Activated CD8-positive, alpha-beta memory T cell treated with anti-CD3 and anti-CD28 coated beads, Interleukin-2, amount 50 U/mL, for 4 hours (primary cell): ENCODE measurements at regions not wholly inside any gene's neighbourhood (a gene's known extent, or its start where the extent isn't known, plus 50 kb on each side); places are given as distances from the start of the nearest gene placed in this dataset.
"Not testable (repeated sequence)": the region's sequence is repeated elsewhere in the genome, so short reads cannot be mapped to it uniquely, and the experiment has no call there.

ENCODE experiments used
- DNase-seq: peaks from one replicate; pipeline ENCODE4 v3.0.0-alpha.2; 2020

DNA sequence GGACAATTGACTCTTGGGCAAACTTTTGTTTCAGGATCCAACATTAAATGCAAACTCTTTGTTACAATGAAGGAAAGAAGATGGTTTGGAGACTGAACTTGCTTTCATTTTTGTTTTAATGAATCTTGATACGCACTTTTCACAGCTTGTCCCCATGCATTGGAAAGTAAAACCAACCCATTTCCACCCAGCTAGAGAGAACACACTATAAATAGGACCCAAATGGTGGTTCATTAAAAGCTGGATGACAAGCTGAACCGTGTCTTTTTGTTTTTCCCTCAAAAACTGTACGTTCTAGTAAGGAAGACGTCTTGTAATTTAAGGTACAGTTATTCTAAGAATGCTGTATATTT, 95.3 kb upstream of the EGFL6 start:
- DNase-seq: no peak

DNA sequence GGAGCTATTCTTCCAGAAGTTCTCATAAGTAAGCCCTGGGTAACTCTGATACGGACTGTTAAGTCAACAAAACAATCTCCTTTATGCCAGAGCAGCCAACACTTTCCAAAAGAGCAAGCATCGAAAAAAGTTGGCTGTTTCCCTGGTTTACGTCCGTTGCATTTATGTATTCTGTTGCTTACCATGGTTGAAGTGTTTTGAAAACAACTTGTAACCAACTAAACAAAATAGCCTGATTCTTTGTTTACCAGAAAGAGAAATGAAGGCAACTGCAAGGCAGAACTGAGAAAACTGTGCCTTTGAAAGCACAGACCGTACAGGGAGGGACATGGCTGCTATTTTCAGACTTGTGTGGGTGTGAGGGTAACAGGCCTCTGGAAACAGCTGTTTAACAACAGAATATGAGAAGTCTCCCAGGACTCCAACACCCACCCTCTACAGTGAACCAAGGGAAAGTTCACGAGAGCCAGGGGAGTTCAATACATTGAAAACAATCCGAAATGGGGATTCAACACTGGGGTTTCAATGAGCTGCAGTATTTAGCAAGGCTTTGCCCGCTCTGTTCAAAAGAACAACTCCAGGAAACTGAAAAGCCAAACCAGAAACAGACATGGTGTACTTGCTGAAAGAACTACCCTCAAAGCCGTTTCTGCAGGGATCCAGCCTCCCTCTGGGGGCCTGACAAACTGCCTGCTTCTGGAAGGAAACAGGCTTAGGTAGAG, 95.8 kb upstream of the EGFL6 start:
- DNase-seq: no peak

DNA sequence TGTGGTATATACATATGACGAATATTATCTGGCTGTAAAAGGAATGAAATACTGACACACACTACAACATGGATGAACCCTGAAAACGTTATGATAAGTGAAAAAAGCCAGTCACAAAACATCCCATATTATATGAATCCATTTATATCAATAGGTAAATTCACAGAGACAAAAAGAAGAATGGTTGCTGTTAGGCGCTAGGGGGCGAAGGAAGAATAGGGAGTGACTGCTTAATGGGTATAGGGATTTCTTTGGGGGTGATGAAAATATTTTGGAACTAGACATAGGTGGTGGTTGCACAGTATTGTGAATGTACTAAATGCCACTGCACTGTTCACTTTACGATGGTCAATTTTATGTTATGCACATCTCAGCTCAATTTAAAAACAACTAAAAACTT, 96.4 kb upstream of the EGFL6 start:
- no peak for DNase-seq

DNA sequence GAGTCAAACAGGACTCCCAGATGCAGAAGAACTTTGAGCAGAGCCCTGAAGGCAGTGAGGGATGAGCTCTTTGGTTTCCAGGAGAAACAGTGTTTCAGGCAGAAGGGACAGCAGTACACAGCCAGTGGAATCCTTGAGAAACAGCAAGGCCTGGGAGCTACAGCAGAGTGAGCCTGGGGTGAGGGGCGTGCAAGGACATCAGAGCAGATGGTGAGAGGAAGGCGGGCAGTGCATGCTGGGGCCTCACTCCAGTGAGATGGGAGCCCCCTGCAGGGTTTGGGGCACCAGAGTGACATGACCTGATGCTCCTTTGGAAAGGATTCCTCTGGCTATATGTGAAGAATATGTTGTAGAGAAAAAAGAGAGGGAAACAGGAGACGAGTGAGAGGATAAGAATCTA, 98.1 kb upstream of the EGFL6 start:
- no peak for DNase-seq

DNA sequence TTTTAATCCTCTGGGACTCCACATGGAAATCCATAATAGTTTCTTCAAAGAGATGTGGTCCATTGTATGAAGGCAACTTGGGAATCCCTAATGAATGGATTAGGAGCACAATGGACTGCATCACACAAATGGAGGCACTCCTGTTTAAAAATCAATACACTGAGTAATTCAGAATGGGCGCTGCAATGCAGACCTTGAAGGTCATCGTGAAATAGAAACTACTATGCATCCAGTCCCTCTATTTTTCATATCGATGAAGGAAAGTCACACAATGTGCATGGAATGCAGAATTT, 98.8 kb upstream of the EGFL6 start:
- no peak for DNase-seq

DNA sequence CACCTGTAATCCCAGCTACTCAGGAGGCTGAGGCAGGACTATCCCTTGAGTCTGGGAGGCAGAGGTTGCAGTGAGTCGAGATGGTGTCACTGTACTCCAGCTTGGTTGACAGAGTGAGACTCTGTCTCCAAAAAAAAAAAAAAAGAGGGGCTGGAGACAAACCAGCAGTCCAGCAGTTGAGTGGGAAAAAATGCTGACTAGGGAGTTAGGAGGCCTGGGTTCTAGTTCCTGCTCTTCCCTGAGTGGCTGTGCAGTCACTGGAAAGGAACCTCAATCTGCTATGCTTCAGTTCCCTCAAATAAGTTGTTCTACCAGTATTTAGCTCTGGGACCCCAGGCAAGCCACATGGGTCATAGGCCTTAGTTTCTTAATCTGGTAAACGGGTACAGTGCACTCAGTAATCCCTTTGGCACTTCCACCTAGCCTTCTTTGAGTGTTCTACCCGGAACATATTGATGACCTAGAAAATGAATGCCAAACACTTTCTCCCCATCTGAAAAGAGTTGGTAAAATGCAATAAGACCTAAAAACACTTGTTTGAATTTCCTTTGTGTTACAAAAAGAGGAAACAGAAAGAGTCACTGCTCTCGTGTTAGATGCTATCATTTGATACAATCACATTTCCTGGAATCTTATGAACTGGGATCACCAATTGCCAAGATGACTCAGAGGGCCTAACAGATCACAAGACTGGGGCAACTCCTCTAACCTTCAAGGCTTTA, 99.3 kb upstream of the EGFL6 start:
- no peak for DNase-seq

DNA sequence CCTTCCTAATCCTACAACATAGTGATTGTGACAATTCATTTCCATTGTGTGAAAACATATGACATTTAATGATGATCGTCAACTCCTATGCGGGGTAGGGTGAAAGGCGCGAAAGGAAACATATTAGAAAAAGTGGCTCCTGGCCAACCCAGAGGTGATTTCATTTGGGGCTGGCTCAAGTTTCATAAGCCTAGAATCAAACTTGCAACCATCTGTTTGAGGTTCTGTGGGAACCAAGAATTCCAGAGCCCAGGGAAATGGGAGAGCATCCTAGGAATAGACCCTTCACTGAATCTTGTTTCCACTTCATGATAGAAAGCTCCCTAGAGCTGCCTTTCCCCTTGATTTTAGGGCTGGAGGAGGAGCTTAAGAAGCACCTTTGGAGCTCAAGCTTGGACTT, 101.3 kb upstream of the EGFL6 start:
- no peak for DNase-seq

DNA sequence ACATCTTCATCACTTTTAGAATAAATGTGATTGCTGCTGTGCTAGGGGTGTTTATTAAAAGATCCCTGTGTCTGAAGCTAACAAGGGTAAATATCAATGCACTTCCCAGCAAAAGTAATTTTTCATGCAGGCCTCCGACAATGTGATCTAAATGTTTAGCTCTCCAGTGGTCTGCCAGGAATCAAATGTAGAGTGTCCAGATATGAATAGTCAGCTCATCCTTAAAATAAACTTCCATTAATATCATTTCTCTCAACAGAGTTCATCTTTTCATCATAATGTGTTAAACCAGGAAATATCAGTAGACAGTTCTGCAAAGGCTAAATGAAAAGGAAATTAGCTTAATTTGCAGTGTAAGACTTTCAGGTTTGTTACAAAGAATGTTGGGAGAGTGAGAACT, 102.2 kb upstream of the EGFL6 start:
- no peak for DNase-seq

DNA sequence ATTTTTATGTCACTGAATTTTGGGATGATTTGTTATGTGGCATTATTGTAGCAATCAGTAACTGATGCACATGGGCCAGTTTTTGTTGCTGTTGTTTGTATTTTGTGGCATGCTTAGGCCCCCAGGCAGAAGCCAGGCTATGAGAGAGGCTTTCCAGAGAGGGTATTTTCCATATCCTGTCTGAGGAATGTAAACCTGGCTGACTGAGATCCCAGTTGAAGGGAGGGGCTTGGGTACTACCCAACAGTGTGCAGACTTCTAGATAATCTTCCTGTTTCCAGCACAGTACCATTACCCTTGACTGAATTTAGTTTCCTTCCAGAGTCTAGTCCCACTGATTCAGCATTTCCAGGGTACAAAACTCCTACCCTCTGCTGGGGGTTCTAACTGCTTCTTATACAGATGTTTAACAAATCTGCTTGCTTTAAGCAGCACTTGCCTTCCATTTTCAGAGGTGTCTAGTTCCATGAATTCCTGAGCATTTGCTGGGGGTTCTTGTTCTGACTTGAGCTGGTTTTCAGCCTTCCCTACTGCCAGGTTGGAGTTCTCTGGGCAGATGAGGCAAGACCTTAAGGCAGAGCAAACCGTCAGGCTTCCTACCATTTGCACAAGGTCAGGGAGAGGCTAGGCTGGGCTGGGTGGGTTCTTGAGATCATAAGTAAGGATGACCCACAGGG, 104.7 kb upstream of the EGFL6 start:
- no peak for DNase-seq

DNA sequence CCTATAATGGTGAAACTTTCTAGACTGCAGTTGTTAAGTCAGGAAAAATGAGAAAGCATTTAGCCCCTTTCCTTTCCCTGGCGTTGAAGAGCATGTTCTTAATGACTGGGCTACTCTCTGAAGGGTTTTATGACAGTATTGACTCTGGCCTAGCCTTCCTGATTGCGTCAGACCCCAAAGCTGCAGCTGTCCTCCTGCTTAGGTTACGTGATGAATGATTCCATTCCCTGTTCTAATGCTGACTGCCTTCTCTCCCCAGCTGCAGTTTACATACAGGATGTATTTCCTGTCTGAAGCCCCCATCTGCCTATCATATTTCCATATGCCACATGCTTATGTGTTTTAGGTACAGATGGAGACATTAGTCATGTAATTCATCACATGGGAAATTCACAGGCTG, 105.8 kb upstream of the EGFL6 start:
- no peak for DNase-seq

DNA sequence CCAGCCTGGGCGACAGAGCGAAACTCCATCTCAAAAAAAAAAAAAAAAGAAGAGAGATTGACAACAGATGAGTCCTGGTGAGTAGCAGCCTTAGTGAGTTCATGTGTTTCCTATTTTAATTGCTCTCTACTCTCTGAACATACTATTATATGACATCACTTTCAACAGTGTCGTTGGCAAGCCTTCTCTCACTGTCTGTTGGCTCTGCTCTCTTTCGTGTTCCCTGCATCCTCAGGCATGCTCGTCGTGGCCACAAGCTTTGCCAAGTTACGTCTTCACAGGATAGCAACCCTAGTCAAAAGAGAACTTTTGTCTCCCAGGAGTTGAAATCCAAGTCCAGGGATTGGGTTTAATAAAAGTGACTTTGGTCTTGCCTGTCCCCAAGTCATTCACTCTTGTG, 117.1 kb upstream of the EGFL6 start:
- DNase-seq: no peak

DNA sequence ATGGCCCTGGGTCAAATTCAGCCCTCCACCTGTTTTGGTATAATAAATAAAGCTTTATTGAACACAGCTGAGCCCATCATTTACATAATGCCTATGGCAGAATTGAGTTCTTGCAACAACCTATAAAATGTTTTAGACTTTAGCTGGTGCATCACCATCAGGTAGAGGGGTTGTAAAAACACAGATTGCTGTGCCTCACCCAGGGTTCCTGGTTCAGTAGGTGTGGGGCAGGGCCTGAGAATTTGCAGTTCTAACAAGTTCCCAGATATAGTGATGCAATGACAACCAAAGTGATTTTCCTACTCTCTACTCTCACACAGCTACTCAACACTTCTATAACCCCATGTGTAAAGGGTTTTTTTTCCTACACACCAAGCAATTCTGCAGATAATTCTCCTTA, 120.0 kb upstream of the EGFL6 start:
- no peak for DNase-seq

DNA sequence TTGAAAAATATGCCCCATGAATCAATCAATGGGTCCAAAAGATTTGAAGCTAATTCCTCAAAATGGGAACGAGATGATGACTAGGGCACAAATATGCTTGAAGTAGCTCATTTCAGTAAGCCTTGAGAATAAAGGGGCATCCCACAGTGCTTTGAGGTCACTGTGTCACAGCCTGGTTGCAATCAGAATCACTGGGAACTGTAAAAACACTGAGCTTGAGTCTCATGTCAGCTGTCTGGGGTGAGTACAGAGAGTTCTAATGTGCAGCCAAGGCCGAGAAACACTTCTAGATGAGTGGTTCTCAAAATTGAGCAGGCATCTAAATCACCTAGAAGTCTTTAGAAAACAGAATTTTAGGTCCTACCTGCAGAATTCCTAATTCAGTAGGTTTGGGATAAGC, 120.5 kb upstream of the EGFL6 start:
- no peak for DNase-seq

DNA sequence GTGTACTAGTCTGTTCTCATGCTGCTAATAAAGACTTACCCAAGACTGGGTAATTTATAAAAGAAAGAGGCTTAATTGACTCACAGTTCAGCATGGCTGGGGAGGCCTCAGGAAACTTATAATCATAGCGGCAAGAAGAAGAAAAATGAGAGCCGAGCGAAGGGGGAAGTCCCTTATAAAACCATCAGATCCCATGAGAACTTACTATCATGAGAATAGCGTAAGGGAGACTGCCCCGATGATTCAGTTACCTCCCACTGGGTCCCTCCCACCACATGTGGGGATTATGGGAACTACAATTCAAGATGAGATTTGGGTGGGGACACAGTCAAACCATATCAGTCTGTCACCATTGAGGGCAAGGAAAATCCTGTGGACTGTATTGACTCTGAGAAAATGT, 121.8 kb upstream of the ATXN3L start:
- DNase-seq: not testable (repeated sequence)

DNA sequence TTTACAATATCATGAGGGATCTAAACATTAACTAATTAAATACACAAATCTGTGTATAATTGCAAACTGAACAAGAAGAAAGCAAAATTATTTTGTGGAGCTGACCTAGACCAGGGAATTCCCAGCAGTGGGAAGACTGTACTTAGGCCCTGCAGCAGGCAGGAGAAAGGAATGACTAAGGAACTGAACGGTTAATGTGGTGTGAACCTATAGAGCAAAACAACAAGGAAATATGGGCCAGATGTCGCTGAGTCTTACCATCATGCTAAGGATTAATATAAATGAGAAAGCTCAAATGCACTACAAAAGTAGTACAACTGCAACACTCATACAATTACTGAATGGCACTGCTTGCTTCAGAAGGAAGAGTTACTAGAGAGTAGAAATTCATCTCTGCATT, 120.3 kb upstream of the ATXN3L start:
- no peak for DNase-seq

DNA sequence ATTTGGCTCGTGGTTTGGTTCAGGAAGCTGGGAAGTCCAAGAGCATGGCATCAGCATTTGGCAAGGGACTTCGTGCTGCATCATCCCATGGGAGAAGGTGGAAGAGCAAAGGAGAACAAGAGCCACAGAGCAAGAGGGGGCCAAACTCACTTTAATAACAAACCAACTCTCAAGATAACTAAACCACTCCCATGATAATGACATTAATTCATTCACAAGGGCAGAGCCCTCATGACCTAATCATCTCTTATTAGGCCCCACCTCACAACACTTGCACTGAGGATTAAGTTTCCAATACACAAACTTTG, 113.4 kb upstream of the ATXN3L start:
- no peak for DNase-seq

DNA sequence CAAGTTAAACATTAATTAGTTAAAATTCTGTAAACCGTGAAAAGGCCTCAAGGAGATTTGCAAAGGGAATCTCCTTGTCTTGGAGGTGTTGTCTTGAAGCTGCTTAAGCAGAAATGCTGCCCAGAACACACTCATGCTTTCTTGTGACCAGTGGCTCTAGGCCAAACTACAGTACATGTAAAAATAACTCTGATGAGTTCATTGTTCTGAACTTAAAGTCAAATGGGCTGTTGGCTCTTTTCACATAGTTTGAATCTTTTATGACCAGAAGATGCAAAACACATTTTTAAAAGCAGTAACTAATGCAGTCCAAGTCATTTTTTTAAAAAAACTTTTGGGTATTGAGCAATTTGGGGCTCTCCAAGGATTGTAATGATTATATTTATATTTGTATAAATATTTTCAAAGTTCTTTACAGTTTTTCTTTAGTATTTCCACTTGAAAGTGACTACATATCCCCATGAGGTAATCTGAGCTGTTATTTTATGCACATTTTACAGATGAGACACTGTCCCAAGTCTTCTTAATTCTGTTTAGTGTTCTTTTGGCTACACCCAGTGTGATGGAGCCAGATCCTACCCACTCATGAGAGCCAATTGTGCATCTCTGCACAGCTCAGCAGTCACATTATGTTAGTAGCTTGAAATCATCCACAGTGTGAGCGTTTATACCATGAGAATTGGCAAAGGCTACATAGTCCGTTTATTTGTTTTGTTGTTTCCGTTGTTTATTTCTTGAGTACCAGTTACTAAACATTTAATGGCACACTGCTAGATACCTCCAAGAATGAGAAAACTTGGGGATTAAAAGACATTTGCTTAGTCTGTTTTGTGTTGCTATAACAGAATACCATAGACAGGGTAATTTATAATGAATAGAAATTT, 112.8 kb upstream of the ATXN3L start:
- DNase-seq: no peak

DNA sequence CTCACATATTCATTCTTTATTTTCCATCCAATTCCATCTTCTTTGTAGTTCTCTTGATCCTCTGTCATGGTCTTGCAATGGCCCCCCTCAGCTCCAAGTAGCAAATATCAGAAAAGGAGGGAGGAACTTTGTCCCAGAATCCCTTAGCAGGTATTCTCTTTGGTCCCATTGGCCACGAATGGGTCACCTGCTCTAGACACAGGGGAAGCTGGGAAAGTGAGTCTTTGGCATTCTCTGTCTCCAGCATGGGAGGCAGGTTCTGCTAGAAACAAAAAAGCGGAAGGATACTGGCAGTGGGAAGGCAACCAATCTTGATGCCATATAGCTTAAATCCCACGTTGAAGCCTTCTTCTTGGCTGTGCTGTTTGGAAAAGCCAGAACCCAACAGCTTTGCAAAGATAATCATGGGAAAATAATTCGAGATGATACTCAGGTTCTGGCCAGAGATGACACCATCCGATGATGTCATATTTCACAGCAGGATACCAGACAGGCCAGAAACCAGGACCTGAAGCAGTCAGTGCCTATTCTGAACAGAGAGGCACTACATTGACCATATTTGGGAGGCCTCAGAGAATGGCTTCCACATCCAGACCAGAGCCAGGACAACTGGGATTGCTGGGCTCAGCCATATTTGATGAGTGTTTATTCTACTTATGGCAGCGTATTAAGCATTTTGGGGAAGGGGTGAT, 110.4 kb upstream of the ATXN3L start:
- no peak for DNase-seq

DNA sequence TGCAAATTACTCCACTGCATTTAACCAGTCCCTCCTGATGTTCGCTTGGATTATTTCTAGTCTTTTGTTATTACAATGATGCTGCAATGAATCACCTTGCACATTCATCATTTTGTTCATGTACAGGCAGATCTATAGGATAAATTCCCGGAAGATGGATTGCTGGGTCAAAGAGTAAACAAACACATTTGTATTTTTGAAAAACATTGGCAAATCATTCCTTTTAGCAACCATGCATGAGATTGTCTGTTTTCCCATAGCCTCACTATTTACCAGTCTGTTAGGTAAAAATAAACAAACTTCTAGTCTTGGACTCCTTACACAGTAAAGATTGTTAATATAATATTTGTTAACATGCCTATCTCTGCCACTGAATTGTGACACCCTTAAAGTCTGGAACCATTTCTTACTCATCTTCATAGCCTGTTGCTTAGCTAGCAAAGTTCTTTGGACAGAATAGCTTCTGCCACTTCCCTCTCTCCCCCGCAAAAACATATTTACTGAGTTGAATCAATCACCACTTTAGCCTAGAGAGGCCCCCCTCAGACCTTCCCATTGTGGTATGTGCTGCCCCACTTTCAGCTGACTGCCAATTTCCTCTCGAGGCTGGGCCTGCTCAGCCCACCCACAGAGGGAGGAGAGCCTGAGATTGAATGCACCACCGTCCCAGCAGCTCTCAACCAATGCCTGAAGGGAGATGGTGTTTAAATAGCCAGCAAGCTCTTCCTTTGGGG, 108.4 kb upstream of the ATXN3L start:
- DNase-seq: peak; percentile 18

DNA sequence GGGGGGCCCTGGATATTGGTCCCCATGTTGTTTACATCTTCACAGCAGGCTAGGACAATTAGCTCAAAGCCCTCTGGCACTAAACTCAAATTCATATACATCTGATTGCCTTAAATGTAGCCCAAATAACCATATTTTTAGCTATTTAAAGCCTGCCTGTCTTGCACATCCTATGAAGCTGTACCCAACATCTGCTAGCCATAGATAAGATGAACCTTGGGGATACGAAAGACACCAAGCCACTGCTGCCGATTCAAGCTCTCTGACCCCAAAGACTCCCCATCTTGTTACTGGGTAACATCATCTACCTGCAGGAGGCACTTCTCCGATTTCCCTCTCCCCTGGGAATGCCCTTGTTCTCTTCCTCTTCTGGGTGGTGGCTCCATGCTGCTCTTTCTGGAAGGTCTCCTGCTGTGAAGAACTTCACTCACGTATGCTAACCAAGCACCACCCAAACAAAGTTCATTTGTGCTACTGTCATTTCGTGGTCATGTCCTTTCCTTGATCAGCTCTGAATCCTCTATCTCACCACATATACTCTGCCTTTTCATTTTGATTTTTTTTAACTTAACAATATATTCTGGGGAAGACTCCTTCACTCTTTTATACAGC, 107.7 kb upstream of the ATXN3L start:
- no peak for DNase-seq

DNA sequence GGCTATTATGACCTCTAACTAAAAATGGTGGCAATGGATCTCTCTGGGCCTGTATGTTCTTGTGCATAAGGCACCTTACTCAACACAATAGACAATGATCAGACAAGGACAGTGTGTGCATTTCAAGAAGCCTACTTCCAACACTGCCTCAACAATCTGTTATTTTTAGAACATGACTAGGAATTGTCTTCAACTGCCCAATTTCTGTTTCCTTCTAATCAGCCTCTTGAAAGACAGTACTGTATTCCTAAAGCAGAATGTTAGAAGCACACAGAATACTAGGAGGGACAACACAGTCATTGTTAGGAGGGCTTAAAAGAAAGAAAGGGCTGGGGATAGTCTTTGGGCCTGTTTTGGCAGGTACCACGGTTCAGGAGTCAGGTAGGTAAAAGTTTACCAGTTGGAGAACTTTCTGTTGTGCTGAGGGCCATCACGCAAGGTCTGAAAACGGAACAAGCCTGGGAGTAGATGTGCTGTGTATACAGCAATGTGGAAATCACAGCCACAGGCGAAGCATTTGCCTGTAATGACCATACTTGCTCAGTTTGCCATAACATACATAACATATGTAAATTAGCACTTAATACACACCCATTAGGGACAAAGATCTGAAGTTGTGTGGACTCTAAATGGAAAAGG, 100.8 kb upstream of the ATXN3L start:
- DNase-seq: no peak

DNA sequence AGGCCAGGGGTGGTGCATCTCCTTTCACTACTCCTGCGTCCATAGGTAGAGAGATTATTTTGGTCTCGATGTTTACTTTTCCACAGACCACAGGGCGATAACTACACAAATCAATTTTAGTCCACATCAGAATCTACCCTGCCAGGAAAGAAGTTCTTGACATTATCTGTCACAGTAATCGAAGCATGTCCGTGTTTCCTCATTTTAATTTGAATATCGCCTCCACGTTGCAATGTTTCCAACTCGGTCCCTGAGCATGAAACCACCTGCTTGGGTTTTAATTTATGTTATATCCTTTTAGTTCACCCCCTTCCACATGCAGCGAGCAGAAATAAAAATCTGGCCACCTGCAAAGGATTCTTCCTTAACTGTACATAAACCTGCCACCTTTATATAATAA, 100.1 kb upstream of the ATXN3L start:
- DNase-seq: no peak
